Stimulated activated CD4-positive, alpha-beta T cell treated with anti-CD3 and anti-CD28 coated beads, Interleukin-12 subunit alpha, Interleukin-12 subunit beta, amount 100 ng/mL, for 24 hours (primary cell): ENCODE measurements at regions not wholly inside any gene's neighbourhood (a gene's known extent, or its start where the extent isn't known, plus 50 kb on each side); places are given as distances from the start of the nearest gene placed in this dataset.
"Not testable (repeated sequence)": the region's sequence is repeated elsewhere in the genome, so short reads cannot be mapped to it uniquely, and the experiment has no call there.

Experiments used
- DNase-seq, 2 experiments: peaks; one replicate each; pipeline ENCODE4 v3.0.0-alpha.2; 2020; ENCODE audit warnings: low read depth in 2 of 2

DNA sequence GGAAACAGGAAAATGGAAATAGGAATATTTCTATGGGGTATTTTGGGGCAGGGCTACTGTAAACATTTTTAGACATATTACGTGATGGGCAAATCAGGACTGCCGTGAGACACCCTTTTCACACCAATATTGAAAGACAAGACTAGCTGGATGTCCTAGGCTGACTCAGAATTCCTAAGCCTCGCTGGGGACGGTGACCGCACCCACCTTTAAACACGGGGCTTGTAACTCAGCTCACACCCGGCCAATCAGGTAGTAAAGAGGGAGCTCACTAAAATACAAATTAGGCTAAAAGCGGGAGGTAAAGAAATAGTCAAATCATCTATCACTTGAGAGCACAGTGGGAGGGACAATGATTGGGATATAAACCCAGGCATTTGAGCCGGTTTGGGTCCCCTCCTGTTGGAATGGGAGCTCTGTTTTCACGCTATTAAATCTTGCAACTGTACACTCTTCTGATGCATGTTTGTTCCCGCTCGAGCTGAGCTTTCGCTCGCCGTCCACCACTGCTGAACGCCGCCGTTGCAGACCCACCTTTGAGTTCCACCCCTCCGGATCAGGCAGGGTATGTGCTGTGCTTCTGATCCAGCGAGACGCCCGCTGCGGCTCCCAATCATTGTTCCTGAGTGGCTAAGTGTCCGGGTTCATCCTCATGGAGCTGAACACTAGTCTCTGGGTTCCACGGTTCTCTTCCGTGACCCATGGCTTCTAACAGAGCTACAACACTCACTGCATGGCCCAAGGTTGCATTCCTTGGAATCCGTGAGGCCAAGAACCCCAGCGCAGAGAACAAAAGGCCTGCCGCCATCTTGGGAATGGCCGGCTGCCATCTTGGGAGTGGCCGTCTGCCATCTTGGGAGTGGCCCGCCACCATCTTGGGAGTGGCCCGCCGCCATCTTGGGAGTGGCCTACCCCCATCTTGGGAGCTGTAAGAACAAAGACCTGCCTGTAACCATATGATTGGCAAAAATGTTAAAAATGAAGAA is 152.6 kb downstream of the CRLF2 start:
- no peak for DNase-seq

DNA sequence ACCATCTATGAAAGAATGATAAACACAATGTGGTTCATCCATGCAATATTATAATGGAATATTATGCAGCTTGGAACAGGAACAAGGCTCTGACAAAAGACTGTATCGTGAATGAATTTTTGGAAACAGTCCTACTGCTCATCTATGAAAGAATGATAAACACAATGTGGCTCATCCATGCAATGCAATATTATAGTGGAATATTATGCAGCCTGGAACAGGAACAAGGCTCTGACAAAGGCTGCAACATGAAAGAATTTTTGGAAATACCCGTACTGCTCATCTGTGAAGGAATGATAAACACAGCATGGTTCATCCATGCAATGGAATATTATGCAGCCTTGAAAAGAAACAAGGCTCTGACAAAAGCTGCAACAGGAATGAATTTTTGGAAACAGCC is 158.8 kb downstream of the CRLF2 start:
- not testable (repeated sequence) for DNase-seq

DNA sequence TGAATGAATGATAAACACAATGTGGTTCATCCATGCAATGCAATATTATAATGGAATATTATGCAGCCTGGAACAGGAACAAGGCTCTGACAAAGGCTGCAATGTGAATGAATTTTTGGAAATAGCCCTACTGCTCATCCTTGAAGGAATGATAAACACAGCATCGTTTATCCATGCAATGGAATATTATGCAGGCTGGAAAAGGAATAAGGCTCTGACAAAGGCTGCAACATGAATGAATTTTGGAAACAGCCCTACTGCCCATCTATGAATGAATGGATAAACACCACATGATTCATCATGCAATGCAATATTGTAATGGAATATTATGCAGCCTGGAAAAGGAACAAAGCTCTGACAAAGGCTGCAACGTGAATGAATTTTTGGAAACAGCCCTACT is 159.4 kb downstream of the CRLF2 start:
- no peak for DNase-seq

DNA sequence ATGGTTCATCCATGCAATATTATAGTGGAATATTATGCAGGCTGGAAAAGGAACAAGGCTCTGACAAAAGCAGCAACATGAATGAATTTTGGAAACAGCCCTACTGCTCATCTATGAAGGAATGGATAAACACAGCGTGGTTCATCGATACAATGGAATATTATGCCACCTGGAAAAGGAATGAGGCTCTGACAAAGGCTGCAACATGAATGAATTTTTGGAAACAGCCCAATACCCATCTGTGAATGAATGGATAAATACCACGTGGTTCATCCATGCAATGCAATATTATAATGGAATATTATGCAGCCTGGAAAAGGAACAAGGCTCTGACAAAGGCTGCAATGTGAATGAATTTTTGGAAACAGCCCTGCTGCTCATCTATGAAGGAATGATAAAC is 160.4 kb downstream of the CRLF2 start:
- DNase-seq, result no peak

DNA sequence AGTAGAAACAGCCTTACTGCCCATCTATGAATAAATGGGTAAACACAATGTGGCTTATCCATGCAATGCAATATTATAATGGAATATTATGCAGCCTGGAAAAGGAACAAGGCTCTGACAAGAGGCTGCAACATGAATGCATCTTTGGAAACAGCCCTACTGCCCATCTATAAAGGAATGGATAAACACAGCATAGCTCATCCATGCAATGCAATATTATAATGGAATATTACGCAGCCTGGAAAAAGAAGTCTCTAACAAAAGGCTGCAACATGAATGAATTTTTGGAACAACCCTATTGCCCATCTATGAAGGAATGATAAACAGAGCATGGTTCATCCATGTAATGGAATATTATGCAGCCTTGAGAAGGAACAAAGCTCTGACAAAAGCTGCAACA is 161.0 kb downstream of the CRLF2 start:
- DNase-seq, result no peak

DNA sequence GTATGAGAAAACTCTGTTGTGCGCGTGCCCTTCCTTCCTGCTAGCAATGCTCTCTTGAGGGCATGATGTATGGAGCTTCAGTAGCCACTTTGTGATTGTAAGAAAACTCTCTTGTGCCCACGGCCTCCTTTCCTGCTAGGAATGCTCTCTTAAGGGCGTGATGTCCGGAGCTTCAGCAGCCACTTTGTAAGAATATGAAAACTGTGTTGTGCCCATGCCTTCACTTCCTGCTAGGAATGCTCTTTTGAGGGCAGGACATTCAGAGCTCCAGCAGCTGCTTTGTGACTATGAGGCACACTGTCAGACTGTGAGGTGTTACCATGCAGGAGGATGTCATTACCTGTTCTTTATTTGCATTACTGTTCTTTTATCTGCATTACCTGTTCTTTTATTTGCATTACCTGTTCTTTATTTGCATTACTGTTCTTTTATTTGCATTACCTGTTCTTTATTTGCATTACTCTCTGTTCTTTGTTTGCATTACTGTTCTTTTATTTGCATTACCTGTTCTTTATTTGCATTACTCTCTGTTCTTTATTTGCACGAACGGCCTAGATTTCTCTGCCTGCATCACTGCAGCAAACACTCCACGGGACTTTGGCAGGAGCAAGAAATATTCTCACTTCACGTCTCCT is 166.7 kb downstream of the CRLF2 start:
- DNase-seq, result no peak

DNA sequence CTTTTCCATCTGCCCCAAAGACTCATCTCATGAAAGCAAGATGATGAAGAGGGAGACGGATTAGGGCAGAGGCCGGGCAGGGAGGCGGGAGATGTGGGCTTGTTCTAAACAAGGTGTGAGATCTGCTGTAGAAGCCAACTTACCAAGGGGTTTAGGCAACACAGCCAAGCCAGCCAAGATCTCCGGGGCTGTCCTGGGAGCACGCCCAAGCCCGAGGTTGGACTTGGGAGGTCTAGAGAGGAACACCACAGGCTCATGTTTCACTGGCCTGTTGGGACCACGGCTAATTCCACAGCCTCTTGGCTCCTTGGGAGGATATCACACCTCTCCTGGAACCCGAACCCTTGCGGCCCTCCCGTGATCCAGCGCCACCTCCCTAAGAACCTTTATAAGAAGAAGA is 171.4 kb downstream of the CRLF2 start:
- no peak for DNase-seq

DNA sequence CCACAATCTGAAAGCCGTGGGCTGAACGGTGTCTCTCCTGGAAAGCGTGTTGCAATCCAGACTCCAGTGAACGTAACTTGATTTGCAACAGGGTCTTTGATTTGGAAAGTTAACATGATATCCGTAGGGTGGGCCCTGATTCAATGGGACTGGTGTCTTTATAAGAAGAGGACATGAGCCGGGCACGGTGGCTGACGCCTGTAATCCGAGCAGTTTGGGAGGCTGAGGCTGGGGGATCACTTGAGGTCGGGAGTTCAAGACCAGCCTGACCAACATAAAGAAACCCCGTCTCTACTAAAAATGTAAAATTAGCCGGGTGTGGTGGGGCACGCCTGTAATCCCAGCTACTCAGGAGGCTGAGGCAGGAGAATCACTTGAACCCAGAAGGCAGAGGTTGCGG is 176.5 kb downstream of the CRLF2 start:
- not testable (repeated sequence) for DNase-seq

DNA sequence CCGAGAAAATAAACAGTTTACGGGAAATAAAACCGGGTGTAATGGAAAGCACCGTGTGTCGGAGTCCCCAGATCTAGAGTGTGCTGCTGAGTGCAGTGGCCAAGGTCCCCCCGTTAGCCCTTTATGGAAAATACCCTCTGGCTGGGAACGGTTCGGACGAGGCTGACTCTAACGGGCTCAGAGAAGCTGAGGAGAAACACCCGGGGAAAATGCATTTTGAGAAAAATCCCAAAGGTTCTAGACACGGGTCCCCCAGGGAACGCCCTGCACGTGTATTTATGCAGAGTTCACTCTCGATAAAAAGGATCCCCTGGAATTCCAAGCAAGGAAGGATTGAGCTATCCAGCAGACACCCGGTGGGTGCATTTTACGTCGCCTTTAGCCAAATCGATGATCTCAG is 177.2 kb downstream of the CRLF2 start:
- DNase-seq, result no peak

DNA sequence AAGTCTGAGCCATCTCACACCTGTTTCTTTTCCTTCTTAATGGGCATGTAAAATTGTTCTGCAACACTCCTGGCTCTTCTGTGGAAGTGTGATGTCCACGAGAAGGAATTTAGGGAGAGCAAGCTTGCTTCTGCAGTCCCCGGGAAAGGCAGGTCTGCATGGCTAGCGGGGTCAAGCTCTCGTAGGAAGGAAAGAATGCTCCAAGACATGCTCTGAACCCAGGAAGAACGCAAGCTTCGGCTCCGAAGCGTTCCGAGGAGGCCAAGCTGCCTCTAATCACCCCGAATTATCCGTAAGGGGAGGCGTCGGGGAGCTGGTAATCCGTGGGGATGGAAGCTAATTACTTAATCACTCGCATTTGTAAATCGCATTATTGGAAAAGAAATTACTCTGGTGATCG is 177.7 kb downstream of the CRLF2 start:
- no peak for DNase-seq

DNA sequence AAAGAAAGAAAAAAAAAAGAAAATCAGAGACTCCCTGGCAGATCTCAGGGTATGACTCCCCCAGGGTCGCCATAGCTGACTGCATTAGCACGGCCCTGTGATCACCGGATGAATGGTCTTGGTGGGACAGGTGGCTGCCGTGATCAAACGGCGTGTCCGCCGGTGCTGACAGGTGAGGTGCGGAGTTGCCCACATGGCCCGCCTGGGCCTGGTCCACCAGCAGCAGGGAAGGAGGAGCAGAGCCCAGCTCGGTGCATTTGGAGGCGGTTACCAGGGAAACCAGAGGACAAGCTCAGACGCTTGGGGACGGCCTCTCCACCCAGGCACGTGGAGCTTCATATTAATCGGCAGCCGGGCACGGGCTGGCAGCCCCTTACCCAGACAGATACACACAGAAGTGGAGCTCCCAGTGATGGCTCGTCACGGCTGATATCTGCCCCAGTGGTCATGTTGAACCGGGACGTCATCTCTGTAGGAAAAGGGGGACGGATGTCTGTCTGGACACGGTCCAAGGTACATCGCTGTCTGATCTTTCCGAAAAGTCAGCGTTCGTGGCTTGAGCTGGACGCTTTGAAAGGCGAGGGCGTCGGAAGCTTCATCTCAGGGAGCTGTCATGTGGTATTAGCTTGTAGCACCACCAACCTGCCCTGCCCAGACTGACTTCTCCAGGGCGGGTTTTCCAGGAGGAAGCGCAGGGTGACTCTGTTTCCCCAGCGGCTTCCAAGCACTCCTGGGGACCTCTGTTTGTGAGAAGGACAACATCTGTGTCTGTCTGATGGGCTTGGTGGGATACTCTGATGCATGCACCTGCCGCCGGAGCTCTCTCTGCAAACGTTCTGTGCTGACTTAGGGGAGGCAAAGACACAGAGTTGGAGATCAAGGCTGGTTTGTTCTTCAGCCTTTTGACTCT is 180.7 kb downstream of the CRLF2 start:
- DNase-seq, result no peak

DNA sequence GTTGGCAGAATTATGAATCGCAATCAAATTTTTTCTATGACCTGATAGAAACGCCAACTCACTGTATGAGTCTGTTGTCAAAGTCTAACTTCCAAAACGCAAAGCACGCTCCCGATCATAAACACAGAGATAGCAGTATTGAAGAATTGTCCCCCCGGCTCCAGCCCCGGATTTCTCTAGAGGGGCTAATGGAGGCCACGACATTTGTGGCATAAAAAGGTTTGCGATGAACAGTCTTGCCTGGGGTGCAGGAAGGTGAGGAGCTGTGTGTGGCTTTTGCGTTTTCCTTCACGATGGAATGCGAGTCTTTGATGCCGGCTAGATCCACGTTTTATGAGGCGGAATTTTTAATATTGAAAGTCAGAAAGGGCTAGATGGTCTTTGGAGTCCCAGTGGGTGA is 183.0 kb downstream of the CRLF2 start:
- no peak for DNase-seq

DNA sequence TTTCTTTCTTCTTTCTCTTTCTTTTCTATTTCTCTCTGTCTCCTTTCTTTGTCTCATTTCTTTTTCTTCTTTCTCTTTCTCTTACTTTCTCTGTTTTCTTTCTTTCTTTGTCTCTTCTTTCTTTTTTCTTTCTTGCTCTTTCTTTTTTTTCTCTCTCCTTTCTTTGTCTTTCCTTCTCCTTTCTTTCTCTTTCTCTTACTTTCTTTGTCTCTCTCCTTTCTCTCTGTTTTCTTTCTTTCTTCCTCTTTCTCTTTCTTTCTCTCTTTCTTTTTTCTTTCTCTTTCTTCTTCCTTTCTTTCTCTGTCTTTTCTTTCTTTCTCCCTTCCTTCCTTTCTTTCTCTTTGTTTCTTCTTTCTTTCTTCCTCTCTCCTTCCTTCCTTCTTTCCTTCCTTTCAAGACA is 184.8 kb downstream of the CRLF2 start:
- no peak for DNase-seq

DNA sequence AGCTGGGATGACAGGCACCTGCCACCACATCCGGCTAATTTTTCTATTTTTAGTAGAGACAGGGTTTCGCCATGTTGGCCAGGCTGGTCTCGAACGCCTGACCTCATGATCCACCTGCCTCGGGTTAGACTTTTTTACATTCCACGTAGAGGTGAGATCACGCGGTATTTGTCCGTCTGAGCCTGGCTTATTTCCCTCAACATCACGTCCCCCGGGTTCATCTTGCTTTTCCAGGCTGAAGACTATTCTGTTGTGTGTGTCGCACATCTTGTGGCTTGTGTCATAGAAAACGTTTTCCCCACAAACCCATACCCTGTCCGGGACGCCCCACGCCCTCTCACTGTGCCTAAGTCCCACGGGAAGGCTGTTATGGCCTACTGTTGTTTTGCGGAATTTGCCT is 185.3 kb downstream of the CRLF2 start:
- DNase-seq, result no peak

DNA sequence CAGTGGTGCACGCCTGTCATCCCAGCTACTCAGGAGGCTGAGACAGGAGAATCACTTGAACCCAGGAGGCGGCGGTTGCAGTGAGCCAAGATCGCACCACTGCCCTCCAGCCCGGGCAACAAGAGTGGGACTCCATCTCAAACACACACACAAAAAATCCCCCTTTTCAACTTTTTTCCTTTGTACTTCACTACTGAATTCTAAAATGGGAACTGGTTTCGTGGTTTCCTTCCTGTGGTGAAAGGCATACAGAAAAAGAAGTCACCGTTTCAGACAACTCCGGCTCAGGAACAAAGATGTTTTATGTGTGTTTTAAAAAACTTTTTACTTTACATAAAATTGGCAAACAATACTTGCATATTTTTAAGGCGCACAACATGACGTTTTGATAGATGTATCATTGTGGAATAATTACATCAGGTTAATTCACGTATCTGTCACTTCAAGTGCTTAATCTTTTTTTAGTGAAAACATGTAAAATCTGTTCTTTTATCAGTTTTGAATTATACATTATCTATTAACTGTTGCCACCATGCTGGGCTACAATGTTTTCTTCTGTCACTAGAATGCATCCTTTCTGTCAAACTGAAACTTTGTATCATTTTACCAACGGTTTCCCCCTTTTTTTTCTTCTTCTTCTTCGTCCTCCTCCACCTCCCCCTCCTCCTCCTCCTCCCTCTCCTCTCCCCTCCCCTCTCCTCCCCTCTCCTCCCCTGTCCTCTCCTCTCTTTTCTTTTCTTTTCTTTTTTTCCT is 186.0 kb downstream of the CRLF2 start:
- no peak for DNase-seq

DNA sequence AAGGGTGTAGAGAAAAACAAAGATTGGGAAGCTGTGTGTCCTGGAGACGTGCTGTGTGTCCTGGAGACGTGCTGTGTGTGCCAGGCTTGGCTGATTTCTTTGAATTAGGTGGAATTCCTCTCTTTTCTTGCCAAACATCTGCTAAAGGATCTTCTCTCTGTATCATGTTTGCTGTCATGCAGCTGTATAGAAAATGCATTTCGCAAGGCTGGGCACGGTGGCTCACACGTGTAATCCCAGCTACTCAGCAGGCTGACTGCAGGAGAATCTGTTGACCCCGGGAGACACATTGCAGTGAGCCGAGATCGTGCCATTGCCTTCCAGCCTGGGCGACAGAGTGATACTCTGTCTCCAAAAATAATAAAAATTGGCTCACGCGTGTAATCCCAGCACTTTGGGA is 187.0 kb downstream of the CRLF2 start:
- no peak for DNase-seq

DNA sequence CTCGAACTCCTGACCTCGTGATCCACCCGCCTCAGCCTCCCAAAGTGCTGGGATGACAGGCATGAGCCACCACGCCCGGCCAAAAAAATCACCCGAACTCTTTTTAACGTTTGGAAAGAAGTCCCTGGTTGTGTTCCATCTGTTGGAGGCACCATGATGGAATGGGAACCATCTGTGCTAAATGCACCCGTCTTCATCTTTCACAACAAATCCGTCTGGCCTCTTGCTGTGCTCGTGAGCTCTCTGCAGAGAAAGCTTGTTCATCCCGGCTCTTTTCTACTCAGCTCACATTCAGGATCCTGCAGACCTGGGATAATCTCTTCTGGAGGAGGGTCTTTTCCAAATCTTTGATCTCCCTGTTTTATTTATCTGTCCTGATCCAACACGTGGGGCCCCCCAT is 188.8 kb downstream of the CRLF2 start:
- DNase-seq, result no peak

DNA sequence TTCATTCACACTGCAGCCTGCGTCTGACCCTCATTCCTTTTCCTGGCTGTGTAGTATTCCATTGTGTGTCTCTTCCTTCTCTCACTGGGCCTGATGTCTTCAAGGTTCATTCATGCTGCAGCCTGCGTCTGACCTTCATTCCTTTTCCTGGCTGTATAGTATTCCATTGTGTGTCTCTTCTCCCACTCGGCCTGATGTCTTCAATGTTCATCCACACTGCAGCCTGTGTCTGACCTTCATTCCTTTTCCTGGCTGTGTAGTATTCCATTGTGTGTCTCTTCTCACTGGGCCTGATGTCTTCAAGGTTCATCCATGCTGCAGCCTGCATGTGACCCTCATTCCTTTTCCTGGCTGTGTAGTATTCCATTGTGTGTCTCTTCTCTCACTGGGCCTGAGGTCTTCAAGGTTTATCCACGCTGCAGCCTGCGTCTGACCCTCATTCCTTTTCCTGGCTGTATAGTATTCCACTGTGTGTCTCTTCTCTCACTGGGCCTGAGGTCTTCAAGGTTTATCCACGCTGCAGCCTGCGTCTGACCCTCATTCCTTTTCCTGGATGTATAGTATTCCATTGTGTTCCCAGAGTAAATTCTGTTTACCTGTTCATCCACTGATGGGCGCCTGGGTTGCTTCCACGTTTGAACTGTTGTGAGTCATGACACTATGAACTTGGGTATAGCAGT is 191.0 kb downstream of the CRLF2 start:
- DNase-seq, result not testable (repeated sequence)

DNA sequence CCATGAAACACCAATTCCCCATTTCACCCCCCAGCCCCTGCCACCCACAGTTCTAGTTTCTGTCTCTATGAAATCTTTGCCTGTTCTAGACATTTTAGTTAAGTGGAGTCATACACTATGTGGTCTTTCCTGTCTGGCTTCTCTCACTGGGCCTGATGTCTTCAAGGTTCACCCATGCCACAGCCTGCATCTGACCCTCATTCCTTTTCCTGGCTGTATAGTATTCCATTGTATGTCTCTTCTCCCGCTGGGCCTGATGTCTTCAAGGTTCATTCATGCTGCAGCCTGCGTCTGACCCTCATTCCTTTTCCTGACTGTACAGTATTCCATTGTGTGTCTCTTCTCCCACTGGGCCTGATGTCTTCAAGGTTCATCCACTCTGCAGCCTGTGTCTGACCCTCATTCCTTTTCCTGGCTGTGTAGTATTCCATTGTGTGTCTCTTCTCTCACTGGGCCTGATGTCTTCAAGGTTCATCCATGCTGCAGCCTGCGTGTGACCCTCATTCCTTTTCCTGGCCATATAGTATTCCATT is 191.7 kb downstream of the CRLF2 start:
- DNase-seq, result no peak

DNA sequence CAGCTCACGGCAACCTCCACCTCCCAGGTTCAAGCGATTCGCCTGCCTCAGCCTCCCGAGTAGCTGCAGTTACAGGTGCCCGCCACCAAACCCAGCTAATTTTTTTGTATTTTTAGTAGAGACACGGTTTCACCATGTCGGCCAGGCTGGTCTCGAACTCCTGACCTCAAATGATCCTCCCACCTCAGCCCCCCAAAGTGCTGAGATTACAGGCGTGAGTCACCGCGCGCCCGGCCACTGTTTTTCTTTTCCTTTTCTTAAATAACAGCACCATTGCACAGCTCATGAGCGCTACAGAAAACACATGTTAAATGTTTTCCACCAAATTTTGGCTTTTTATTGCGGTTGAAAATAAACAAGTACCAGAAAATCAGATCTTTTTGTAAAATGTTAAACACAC is 195.5 kb downstream of the CRLF2 start:
- not testable (repeated sequence) for DNase-seq

DNA sequence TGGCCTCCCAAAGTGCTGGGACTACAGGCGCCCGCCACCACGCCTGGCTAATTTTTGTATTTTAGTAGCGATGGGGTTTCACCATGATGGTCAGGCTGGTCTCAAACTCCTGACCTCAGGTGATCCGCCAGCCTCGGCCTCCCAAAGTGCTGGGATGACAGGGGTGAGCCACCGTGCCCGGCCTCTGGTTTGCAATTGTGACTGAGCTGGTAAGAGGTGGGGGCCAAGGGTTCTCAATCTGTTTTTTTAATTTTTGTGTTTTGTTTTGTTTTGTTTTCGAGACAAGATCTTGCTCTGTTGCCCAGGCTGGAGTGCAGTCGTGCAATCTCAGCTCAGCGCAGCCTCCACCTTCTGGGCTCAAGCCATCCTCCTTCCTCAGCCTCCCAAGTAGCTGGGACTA is 196.2 kb downstream of the CRLF2 start:
- DNase-seq, result not testable (repeated sequence)
